HG03354 (cell line): ENCODE measurements at regions not wholly inside any gene's neighbourhood (a gene's known extent, or its start where the extent isn't known, plus 50 kb on each side); places are given as distances from the start of the nearest gene placed in this dataset.

Experiments used
- ATAC-seq: cut with Tn5 transposase; IDR thresholded peaks from one replicate; pipeline ENCODE4 v1.9.1; 2021; ENCODE audit warnings: mild to moderate bottlenecking; ENCODE audit not compliant: unreplicated experiment, poor library complexity, severe bottlenecking

DNA sequence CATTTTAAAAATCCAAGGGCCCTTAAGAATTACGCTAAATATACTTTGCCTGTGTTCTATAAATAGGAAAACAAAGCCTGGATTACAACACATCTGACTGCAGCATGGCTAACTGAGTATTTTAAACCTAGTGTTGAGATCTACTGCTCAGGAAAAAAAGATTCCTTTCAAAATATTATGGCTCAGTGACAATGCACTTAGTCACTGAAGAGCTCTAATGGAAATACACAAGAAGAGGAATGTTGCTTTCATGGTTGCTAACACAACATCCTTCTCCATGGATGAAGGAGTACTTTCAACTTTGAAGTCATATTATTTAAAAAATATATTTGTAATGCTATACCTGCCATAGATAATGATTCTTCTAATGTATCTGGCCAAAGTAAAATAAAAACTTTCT is 248.3 kb upstream of the NEGR1 start:
- ATAC-seq: no peak

- no peak for ATAC-seq
Measured at GRCh38 chr1:72526926-72527325, 244.6 kb upstream of the NEGR1 start.

GRCh38 chr1:72524021-72524420 is 241.7 kb upstream of the NEGR1 start:
- no peak for ATAC-seq

DNA sequence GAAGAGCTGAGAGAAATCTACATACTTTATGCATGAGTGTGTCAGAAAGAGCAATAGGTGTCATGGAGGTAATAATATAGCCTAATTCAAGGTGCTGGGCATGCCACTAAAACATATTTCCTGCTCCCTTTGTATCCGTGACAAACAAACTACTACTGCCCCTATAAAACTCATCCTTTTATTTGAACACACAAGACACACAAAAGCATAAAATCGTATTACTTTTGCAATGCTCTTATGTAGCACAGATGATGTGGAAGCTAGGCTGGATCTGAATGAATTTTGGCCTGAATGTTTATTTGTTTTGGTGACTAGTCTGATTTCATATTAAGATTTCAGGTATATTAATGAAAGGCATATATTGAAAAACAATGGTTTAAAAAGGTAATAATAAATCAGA is 239.3 kb upstream of the NEGR1 start:
- no peak for ATAC-seq

- ATAC-seq: no peak
Measured at GRCh38 chr1:72516826-72517225, 234.5 kb upstream of the NEGR1 start.

GRCh38 chr1:72516264-72516663 is 233.9 kb upstream of the NEGR1 start:
- ATAC-seq: no peak

DNA sequence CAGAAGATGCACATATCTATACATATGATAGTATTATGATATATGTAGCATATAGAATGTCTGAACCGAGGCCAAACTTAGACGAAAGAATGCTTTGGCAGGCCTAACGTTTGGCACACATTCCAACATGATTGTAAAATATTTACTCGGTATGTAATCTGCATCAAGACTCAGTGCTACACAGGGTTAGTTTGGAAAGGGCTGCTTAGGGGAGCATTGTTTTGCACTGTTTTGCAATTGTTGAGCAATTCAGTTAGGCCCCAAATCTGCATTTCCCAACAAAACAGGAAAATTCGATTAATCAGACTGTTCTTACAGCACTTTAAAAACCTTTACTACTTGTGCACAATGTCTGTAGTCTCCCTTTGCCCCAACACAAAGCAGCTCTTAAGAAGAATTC is 216.0 kb upstream of the NEGR1 start:
- ATAC-seq: no peak

GRCh38 chr1:72489801-72490200 is 207.5 kb upstream of the NEGR1 start:
- no peak for ATAC-seq

DNA sequence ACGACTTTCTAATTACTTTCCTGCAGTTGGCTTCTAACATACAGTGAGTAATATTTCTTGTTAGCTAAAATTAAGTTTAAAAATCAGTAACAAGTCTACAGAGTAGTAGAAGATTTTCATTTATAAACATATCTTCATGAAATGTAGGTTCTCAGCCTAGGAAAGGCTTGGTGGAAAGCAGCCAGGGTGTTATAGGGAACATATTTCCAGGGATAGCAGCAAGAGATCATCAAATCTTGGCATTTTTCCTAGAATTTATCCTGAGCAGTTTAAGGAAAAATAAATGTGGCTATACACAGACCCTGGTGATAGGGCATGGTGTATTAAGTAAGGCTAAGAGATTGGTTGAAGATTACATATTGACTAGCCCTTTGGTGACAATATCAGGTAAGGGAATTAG is 203.5 kb upstream of the NEGR1 start:
- ATAC-seq: no peak

DNA sequence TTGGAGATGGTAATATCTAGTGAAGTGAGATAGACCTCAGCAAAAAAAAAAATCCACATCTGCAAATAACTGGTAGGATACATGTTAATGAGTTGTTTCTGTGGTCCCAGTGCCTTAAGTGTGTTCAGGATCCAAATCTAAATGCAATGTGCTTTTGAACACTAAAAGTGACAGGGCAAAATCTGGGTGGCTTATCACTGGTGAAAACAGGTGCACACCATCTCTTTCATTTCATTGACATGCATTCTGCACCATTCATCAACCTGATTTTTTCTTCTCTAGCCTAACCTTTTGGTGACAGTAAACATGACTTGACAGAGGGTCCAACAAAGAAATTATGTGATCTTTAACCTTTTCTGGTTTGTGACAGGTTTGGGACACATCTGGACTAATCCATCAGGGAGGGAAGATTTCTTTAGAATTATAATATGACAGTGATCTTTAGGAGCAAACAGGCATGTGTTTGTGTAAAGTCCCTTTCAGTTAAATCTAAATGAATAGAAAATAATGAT is 201.6 kb upstream of the NEGR1 start:
- ATAC-seq: no peak

DNA sequence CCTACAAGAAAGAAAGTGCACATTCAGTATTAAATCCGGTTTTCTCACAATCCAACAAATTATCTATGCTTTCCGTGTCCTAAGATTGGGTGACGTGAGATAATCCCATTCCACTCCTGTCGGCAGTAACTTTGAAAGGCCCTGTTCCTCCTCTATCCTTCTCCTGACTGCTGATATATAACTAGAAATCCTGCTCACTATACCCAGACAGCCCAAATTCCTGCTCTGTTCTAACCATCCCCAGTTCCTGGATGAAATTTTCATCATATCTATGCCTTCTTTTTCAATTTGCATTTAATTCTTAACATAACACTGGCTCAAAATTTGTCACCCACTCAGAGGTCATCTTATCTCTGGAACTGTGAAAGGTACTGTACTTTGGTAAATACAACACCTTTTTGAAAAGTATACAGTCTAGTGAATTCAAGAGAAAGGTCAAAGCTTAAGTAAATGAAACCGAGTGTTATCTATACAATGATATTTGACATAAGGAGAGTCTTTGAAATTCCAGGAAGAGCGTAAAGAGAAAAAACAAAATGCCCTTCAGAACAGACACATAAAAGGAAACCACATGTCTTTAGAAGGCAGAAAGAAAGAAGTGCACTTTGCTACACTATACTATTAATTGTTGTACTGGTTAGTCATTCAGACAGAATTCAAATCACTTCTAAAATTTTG is 200.5 kb upstream of the NEGR1 start:
- ATAC-seq: no peak

DNA sequence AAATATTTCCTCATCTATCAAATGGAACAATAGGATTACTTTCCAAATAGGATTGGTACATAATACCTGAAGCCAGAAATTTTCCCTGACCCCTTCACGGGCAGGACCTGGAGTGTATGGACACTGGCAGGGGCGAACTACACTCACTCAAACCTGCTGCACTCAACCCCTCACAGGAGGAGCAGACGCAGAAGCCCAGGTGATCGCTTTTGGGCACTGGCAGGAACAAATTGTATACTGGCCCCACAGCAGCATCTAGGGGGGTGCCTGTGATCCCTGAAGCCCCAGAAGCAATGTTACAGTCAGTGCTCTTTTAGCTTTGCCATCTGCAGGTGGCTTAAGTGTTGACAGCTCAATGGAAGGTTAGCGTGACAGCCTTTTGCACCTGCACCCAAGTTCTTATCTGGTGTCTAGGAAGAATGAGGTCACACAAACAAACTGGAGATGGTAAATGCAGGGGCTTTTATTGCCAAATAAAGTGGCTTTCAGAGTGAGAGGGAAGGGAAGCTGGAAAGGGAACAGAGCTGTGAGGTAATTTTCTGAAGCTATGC is 199.2 kb upstream of the NEGR1 start:
- ATAC-seq: no peak

DNA sequence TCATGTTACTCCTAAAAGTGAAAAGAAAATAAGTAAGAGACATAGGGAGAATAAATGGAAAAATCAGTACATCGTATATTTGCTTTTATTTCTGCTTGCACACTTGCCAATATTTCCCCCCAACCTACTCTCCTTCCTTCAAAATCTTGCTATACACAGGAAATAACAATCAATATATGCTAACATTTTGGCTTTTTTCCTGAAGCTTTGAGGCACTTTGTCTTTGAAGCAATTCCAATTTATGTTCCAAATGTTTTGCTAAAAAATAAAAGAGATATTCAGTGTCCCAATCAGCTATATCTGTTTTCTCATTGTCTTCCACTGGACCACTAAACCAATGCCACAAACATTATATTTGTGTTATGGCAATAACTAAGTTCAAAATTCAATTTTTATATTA is 184.0 kb upstream of the NEGR1 start:
- no peak for ATAC-seq

- no peak for ATAC-seq
Measured at GRCh38 chr1:72462186-72462905, 180.0 kb upstream of the NEGR1 start.

- no peak for ATAC-seq
Measured at GRCh38 chr1:72442262-72442661, 159.9 kb upstream of the NEGR1 start.

GRCh38 chr1:72439036-72439435 is 156.7 kb upstream of the NEGR1 start:
- no peak for ATAC-seq

- ATAC-seq: no peak
Measured at GRCh38 chr1:72438270-72438669, 155.9 kb upstream of the NEGR1 start.

DNA sequence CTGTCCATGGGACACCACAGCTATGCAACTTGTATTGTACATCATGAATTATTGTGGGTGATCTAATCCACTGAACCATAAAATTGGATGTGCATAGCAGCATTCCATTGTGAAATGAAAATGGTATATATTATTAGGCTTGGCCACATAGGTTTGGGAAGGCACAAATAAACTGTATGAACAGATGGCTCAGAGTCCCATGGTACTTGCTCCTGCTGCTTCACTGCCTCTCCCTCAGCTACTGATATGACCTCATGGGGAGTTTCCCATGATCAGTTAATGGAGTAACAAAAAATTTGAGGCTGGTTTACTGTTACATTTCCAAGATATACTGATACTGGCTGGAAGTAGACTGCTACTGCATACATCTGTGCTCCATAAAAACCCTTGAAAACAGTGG is 152.7 kb upstream of the NEGR1 start:
- peak; percentile 64 for ATAC-seq

GRCh38 chr1:72434070-72434469 is 151.7 kb upstream of the NEGR1 start:
- ATAC-seq: no peak

DNA sequence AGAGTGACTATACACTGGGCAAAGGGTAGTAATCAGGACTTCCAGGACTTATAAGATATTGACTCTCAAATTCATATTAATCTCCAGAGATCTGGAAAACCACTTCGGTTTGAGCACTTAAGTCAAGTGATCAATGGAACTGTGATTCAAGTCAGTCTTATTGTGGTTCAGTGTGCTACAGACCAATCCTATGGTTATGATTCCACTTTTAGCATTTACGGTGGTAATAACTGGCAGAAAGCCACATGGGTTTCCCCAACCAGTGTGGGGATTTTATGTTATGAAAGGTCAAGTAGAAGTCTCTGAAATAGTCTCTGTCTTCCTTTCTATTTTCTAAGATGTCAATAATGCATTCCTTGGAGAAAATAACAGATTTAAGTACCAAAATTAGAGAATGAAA is 151.3 kb upstream of the NEGR1 start:
- peak; percentile 64 for ATAC-seq

- ATAC-seq: peak; percentile 49
Measured at GRCh38 chr1:72432645-72433267, 150.4 kb upstream of the NEGR1 start.
